AG04449 (cell line): ENCODE measurements at regions not wholly inside any gene's neighbourhood (a gene's known extent, or its start where the extent isn't known, plus 50 kb on each side); places are given as distances from the start of the nearest gene placed in this dataset.

Experiments used
- CTCF ChIA-PET: fragments of 350-600 bp; formaldehyde crosslinking; extraction: SDS; loops from one replicate; lab custom pipeline; 2021; ENCODE audit warnings: antibody characterized with exemption; lab: Yijun Ruan, JAX
- POLR2A ChIA-PET: fragments of 400-600, 350-600 bp; formaldehyde crosslinking; extraction: SDS; loops from one replicate; lab custom pipeline; 2020; ENCODE audit warnings: antibody characterized with exemption, inconsistent platforms; lab: Yijun Ruan, JAX
- DNase-seq: peaks from one replicate; pipeline ENCODE4 v3.0.0-alpha.2; 2010; ENCODE audit warnings: low read depth, low spot score
- H3K4me3 ChIP-seq: 2 replicates; pipeline ENCODE4 v1.5.1; 2011; ENCODE audit warnings: low read depth, mild to moderate bottlenecking, control low read depth, low read length
- TF ChIP-seq, protein P1 (sequence below): IDR thresholded peaks from one replicate; pipeline ENCODE4 v1.5.1; 2011; ENCODE audit warnings: mild to moderate bottlenecking, moderate library complexity, low read length, control low read depth, inconsistent platforms; ENCODE audit not compliant: insufficient read depth; ENCODE audit errors: missing control alignments

DNA sequence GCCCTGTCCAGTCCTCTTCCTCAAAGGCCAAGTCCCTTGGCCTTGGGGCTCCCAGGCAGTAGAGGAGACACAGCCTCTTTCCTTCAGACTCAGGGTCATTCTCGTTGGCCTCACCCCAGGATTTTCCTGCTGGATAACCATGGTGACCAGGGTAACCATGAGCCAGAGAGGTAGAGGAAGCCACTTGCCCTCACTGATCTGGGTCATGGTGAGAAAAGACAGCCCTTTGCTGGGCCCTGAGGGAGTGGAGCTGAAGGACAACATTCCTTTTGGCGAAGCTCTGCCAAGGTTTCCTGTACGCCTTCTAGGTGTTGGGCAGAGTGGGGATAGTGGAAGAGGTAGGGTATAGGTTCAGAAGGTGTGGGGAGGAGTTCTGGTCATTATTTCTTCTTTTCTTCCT lies 53.1 kb upstream of the WNT4 start:
- DNase-seq: no peak
- CTCF ChIA-PET: no interaction called here
- TF ChIP-seq, protein P1, sequence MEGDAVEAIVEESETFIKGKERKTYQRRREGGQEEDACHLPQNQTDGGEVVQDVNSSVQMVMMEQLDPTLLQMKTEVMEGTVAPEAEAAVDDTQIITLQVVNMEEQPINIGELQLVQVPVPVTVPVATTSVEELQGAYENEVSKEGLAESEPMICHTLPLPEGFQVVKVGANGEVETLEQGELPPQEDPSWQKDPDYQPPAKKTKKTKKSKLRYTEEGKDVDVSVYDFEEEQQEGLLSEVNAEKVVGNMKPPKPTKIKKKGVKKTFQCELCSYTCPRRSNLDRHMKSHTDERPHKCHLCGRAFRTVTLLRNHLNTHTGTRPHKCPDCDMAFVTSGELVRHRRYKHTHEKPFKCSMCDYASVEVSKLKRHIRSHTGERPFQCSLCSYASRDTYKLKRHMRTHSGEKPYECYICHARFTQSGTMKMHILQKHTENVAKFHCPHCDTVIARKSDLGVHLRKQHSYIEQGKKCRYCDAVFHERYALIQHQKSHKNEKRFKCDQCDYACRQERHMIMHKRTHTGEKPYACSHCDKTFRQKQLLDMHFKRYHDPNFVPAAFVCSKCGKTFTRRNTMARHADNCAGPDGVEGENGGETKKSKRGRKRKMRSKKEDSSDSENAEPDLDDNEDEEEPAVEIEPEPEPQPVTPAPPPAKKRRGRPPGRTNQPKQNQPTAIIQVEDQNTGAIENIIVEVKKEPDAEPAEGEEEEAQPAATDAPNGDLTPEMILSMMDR: no peak
- no peak overlapping the region for H3K4me3 ChIP-seq
- POLR2A ChIA-PET: no interaction called here

DNA sequence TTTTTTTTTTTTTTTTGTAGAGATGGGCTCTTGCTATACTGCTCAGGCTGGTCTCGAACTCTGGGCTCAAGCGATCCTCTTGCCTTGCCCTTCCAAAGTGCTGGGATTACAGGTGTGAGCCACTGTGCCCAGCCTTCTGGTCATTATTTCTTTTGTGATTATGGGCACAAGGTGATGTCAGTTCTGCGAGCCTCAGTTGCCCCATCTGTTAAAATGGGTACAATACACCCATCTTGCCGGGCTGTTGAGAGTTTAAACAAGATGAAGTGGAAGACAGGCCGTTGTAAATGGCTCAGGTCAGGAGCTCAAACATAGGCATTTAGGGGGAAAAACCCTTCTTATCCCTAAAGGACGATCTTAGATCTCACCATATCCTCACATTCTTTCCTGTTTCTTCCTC lies 53.7 kb upstream of the WNT4 start:
- ChIA-PET CTCF (no interaction called here), POLR2A (no interaction called here)
- H3K4me3 ChIP-seq: no peak overlapping the region
- DNase-seq: no peak
- TF ChIP-seq, protein P1: no peak

DNA sequence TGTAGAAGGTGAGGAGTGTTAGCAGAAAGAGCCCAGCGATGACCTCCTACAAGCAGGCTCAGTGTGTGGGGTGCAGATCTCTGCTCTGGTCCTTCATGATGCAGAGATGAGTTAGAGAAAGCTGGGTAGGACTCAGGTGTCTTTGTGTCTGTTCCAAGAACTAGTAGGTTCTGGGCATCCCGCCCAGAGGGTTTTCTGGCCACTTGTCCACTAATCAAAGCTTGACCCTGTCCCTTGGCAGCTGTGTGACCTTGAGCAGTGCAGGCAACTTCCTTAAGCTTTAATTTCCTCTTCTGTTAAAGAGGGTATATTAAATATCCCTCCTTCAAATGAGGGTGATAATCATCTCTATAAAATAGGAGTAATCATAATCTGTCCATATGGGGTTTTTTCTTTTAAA lies 54.7 kb upstream of the WNT4 start:
- H3K4me3 ChIP-seq: no peak overlapping the region
- ChIA-PET POLR2A (no interaction called here), CTCF (no interaction called here)
- TF ChIP-seq, protein P1: no peak
- no peak for DNase-seq

DNA sequence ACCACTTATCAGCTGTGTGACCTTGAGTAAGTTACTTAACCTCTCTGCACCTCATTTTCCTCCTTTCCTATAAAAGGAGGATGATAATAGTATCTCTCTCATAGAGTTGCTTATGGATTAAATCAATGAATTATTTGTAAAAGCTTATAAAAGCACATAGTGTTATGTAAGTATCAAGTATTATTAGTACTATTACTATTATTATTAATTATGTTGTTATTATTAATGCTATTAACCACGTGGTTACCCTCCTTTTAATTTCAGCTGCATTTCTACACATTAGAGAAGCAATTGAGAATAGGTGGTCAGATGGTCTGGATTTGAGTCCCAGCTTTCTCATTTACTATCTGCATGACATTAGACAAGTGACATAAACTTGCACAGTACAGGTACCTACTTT lies 58.1 kb upstream of the WNT4 start:
- ChIA-PET POLR2A (no interaction called here), CTCF (no interaction called here)
- TF ChIP-seq, protein P1: no peak
- H3K4me3 ChIP-seq: no peak overlapping the region
- DNase-seq: no peak

DNA sequence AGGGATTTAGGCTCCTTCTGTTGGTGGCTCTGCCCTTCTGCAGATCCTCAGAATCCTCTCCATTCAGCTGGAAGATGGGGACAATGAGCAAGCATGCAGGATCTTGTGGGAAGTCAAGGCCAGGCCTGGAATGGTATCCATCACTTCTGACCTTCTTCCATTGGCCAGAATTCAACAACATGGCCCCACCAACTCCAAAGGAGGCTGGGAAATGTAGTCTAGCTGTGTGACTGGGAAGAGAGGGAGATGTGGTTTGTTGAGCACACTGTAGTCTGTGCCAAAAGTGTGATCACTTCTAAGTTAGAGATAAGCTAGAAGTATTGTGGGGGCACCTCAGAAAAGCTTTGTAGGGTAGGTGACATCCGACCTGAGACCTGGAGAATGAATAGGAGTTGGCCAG lies 60.4 kb upstream of the WNT4 start:
- POLR2A ChIA-PET: no interaction called here
- no peak for DNase-seq
- no peak overlapping the region for H3K4me3 ChIP-seq
- TF ChIP-seq, protein P1: no peak
- CTCF ChIA-PET: interaction anchor here (0.7 kb wide), 1 partner anchor 98 kb away, joined by 3 read pairs; no protein-coding TSS in a partner anchor

DNA sequence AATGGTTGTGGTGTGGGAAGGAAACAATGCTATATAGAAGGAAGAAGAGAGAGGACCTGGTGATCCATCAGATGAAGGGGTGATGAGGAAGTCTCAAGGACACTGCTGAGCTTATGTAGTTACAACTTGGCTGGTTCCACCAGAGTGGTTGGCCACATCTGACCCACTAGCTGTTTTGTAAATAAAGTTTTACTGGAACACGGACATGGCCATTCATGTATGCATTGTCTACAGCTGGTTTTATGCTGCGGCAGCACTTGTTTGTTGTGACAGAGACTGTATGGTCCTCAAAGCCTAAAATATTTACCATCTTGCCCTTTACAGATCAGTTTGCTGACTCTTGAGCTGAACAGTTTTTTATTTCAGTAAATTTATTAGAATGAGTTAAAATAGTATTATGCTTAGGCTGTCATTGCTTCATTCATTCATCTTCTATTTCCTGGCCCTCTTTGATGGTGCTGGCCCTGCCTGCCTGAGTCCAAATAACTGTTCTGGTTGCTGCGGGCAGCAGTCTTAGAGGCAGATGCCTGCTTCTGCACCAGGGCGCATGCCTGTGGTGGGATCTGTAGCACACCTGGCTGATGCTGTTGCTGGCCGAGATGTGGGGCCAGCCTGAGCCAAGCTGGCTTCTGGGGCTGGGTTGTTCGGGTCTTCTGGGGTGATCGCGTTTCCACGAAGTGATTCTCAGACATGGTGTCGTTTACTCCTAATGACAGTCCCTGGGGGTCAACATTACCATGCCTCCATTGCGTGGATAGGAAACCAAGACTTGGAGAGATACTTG lies 61.4 kb upstream of the WNT4 start:
- H3K4me3 ChIP-seq: no peak overlapping the region
- ChIA-PET CTCF (no interaction called here), POLR2A (no interaction called here)
- TF ChIP-seq, protein P1: no peak
- no peak for DNase-seq
